Omental fat pad (tissue), 3 donors: ENCODE measurements at regions not wholly inside any gene's neighbourhood (a gene's known extent, or its start where the extent isn't known, plus 50 kb on each side); places are given as distances from the start of the nearest gene placed in this dataset.

Experiments
- ATAC-seq: fragments of 150-250 bp; one replicate; pipeline ENCODE4 v1.9.1; 2016; ENCODE audit warnings: mild to moderate bottlenecking, moderate library complexity; ENCODE audit not compliant: low FRiP score
- DNase-seq: peaks from one replicate; pipeline ENCODE4 v3.0.0-alpha.2; 2019; ENCODE audit warnings: low spot score
- CTCF ChIP-seq, 3 donors: fragments of 450-650 bp; IDR thresholded peaks; one replicate each; pipeline ENCODE4 v1.5.1; 2016 to 2017; ENCODE audit warnings: antibody characterized with exemption in 3 of 3, mild to moderate bottlenecking in 3 of 3, moderate library complexity in 2 of 3

- DNase-seq: no peak
Measured at GRCh38 chr5:100157066-100157465, 378.1 kb upstream of the FAM174A start.

GRCh38 chr5:100148239-100148638, 386.9 kb upstream of the FAM174A start:
- TF ChIP-seq CTCF (IDR thresholded peaks at IDR 0.05): no peak
- ATAC-seq (no peak), DNase-seq (no peak)

More at GRCh38 chr5:100157066-100157465, 378.1 kb upstream of the FAM174A start:
- TF ChIP-seq CTCF (IDR thresholded peaks at IDR 0.05): no peak
- ATAC-seq: no peak

- DNase-seq (no peak), ATAC-seq (no peak)
- no peak for TF ChIP-seq CTCF (IDR thresholded peaks at IDR 0.05)
Measured at GRCh38 chr5:100142607-100143006, 392.6 kb upstream of the FAM174A start.

DNA sequence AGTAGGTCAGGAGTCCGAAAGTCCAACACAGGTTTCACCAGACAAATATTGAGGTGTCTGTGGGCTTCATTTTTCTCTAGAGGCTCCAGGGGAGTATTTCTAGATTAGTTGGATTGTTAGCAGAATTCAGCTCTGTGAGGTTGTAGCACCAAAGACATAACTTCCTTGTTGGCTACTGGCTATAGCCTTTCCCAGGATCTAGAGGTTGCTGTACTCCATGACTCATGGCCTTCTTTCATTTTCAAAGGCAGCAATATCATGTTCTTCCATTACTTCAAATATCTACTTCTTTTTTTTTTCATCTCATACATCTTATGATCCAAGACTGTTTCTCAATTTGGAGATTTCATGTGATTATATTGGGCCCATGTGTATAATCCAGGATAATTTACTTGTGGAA, 404.0 kb upstream of the FAM174A start:
- no peak for ATAC-seq
- no peak for DNase-seq
- no peak for TF ChIP-seq CTCF (IDR thresholded peaks at IDR 0.05)

DNA sequence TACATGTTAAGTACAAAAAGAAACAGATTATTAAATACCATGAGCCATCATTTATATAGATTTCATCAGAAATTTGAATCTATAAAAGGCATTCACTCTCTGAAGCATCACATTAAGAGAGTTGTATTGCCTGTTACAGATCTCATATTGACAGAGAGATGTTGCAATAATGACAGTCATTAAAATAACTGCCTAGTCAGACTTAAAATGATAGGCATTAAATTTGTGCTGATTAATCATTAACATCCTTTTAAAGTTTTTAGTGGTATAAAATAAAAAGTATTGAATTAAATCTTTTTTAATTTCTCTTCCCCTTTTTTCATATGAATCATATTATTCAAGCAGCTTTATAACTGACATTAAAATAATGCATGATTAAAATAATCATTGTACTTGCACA, 404.9 kb upstream of the FAM174A start:
- DNase-seq (no peak), ATAC-seq (no peak)
- TF ChIP-seq CTCF (IDR thresholded peaks at IDR 0.05): no peak

DNA sequence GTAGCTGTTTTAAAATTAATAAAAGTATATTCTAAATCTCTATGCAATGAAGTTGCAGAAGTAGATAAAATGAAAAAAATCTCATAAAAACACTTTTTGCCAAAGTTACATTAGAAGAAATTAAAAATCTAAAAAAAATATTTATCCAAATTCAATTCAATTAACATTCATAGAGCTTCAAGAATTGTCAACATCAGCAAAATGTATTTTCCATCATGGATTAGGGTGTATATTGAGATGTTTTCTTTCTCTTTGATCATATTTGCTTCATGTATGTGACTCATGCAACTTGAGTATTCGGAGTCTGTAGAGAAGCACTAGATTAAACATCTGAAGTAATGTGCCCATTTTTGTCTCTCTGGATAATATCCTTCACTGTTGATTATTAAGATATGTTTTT, 415.3 kb upstream of the FAM174A start:
- TF ChIP-seq CTCF (IDR thresholded peaks at IDR 0.05): no peak
- ATAC-seq (no peak), DNase-seq (no peak)

DNA sequence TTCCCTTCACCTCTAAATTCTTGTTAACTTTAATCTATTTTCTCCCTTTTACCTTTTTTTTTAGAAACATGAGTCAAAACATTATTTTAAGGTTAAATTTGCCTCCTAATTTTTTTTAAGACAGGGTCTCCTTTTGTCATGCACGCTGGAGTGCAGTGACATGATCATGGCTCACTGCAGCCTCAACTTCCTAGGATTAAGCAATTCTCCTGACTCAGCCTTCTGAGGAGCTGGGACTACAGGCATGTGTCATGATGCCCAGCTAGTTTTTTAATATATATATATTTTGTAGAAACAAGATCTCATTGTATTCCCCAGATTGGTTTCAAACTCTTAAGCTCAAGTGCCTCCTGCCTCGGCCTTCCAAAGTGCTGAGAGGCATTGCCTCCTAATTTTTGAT, 424.7 kb upstream of the FAM174A start:
- no peak for ATAC-seq
- TF ChIP-seq CTCF (IDR thresholded peaks at IDR 0.05): no peak
- no peak for DNase-seq
